GM21825 (cell line): ENCODE measurements at regions not wholly inside any gene's neighbourhood (a gene's known extent, or its start where the extent isn't known, plus 50 kb on each side); places are given as distances from the start of the nearest gene placed in this dataset.

Experiments used
- ATAC-seq: cut with Tn5 transposase; IDR thresholded peaks from one replicate; pipeline ENCODE4 v1.9.1; 2021; ENCODE audit warnings: mild to moderate bottlenecking, moderate library complexity; ENCODE audit not compliant: unreplicated experiment

- ATAC-seq = no peak
Observed at GRCh38 chr1:163872067-163872466, 550.3 kb downstream of the NUF2 start.

GRCh38 chr1:163874070-163874469, 552.3 kb downstream of the NUF2 start:
- ATAC-seq = no peak

- ATAC-seq = no peak
Observed at GRCh38 chr1:163875200-163875926, 553.6 kb downstream of the NUF2 start.

- ATAC-seq = no peak
Observed at GRCh38 chr1:163875927-163876320, 554.2 kb downstream of the NUF2 start.

GRCh38 chr1:163876546-163876945, 554.8 kb downstream of the NUF2 start:
- ATAC-seq = no peak

GRCh38 chr1:163877016-163877415, 555.3 kb downstream of the NUF2 start:
- no peak for ATAC-seq

- no peak for ATAC-seq
Observed at GRCh38 chr1:163885510-163885909, 563.8 kb downstream of the NUF2 start.

GRCh38 chr1:163896001-163896400, 574.2 kb downstream of the NUF2 start:
- ATAC-seq = no peak

GRCh38 chr1:163897412-163898155, 575.8 kb downstream of the NUF2 start:
- no peak for ATAC-seq

GRCh38 chr1:163906283-163906682, 584.5 kb downstream of the NUF2 start:
- ATAC-seq = no peak

GRCh38 chr1:163912170-163912884, 590.6 kb downstream of the NUF2 start:
- ATAC-seq = no peak

GRCh38 chr1:163914785-163915413, 593.1 kb downstream of the NUF2 start:
- ATAC-seq = peak; percentile 78

- peak; percentile 98 for ATAC-seq
Observed at GRCh38 chr1:163922743-163923201, 601.0 kb downstream of the NUF2 start.

- ATAC-seq = no peak
Observed at GRCh38 chr1:163924041-163924440, 602.3 kb downstream of the NUF2 start.

GRCh38 chr1:163927493-163927892, 605.7 kb downstream of the NUF2 start:
- no peak for ATAC-seq

GRCh38 chr1:163928069-163928468, 606.3 kb downstream of the NUF2 start:
- ATAC-seq = no peak

- no peak for ATAC-seq
Observed at GRCh38 chr1:163928651-163929050, 606.9 kb downstream of the NUF2 start.

GRCh38 chr1:163932901-163933300, 611.1 kb downstream of the NUF2 start:
- no peak for ATAC-seq

GRCh38 chr1:163933437-163933836, 611.7 kb downstream of the NUF2 start:
- no peak for ATAC-seq

- ATAC-seq = no peak
Observed at GRCh38 chr1:163935738-163936374, 614.1 kb downstream of the NUF2 start.

GRCh38 chr1:163959622-163960021, 599.4 kb upstream of the PBX1 start:
- ATAC-seq = no peak
